GM21447 (cell line): ENCODE measurements at regions not wholly inside any gene's neighbourhood (a gene's known extent, or its start where the extent isn't known, plus 50 kb on each side); places are given as distances from the start of the nearest gene placed in this dataset.
"Not testable (repeated sequence)": the region's sequence is repeated elsewhere in the genome, so short reads cannot be mapped to it uniquely, and the experiment has no call there.

Experiments
- ATAC-seq: cut with Tn5 transposase; IDR thresholded peaks from one replicate; pipeline ENCODE4 v1.9.1; 2021; ENCODE audit not compliant: unreplicated experiment

DNA sequence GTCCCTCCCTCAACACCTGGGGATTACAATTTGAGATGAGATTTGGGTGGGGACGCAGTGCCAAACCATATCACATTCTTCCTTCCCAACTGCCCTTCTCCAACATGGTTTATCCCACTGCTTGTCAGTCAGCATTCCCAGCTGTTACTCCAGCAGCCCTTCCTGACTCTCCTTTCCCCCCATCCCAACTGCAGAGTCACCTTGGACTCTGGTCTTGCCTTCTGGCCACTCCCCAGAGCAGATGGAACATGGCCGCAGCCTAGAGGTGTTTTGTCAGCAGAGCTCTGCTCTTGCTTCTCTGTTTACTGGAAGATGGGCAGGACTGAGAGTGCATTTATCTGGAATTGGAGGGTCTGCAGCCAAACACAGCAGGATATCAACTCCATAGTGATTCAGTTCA is 51.2 kb upstream of the MEX3C start:
- no peak for ATAC-seq

DNA sequence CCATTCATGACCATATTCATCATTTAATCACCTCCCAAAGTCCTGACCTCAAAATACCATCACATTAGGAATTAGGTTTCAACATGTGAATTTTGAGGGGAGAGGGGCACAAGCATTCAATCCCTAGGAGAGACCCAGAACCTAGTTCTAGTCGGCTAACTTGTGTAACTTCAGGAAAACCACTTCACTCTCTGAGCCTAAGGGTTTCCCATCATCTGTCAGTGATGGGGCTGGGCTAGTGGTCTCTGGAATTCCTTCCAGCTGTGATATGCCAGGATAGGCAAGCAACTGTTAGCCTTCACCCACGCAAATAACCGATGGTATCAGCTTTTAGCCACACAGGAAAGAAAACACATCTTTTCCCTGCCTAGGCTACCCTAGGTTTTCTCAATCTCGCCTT is 52.5 kb upstream of the MEX3C start:
- no peak for ATAC-seq

DNA sequence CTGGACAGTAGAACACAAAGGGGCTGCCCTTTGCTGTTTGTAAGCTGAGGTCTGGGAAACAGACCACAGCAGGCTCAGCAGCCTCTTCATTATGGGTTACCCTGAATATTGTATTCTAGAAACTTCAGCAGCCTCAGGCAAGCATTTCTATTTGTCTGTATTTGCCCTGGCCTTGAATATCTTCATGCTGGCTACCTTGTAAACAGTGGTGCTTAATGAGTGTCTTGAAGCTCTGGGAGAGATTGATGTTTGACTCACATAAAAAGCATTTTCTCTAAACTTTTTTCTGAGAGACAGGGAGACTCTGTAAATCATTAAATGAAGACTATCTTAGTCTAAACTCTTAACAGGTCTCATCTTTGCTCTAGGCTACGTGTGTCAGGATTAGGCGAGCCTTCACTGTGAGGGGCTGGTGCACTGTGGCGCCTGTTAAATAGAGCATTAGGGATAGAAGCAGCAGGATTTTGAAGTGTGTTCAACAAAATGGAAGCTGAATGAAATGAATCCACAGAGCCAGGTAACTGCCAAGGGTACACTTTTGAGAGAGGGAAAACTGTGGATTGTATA is 53.1 kb upstream of the MEX3C start:
- ATAC-seq = no peak

DNA sequence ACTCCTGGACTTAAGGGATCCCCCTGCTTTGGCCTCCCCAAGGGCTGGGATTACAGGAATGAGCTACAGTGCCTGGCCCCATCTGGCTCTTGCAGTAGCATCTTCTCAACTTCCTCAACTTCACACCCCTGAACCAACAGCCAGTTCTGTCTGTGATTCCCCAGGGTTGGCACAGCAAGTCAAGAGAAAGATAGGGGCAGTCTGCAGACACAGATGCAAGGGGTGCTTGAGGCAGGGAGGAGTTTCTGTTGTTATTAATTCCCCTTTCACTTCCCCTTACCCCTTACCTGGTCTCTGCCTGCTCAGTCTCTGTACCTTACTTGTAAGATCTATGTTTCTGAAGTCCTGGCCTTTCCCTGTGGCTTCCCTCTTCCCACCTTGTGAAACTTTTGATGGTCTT is 54.1 kb upstream of the MEX3C start:
- ATAC-seq = peak; percentile 100

DNA sequence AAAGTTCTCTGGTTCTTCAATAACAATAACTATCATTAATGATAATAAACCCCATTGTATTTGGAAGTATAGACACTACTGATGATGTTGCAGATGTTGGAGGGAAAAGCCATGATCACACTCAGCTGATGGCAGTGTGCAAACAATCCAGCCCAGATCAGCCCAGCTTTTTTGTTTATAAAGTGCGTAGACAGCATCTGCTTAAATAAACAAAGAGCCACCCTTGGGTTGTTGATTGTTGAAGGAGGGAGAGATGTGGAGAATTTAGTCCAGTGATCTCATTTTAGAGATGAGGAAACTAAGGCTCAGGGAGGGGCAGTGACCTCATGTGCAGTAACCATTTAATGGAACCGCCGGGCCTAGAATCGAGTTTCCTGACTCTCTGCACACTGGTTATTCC is 56.0 kb upstream of the MEX3C start:
- ATAC-seq = no peak

DNA sequence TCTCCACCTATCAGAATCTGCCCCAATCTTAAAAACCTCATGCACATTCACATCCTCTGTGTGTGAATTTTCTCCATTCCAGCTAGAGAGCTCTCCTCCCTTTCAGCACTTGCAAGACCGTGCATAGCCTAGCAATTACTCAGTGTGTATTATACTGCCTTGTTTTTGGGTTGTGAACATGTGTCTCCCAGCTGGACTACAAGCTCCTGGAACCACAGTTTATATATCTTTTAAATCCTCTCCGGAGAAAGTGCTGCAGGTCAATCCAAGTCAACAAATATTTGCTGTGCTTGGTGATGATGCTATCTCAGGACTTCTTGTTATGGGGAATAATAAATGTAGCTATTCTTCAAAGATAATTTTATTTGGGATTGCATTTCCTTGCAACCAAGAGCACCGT is 58.2 kb upstream of the MEX3C start:
- ATAC-seq = no peak

DNA sequence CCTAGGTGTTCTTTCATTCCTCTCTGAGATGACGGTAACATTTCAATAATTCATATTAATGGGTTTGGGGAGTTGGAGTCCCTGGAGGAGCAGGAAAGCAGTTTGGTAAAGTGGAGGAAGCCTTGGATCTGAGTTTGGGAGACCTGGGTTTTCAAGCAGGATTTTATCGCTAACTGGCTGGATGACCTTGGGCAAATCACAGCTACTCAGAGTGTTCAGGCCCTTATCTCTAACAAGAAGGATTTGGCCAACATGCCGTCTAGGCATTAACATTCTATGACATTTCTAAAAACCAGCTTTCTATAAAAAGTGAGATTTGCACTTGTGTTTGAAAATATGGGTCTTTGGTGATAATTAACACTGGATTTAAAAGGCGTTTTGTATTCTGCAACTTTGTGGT is 59.7 kb upstream of the MEX3C start:
- no peak for ATAC-seq

DNA sequence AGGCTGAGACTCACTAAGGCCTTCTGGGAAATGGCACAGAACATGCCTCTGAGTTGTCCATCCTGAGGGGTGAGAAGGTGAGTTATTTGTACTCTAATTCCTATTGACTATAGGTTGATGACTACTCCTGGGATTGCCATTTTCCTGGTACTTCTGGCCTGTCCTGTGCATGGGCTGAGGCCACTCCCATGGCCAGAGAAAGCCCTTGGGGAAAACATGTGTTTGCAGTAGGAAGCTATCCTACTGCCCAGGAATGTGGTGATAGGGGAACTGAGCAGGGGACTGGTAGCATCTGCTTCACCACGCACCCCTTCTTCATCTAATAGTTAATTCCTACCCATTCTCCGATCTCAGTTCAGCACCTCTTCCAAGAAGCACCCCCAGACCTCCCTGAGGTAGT is 62.6 kb upstream of the MEX3C start:
- no peak for ATAC-seq

DNA sequence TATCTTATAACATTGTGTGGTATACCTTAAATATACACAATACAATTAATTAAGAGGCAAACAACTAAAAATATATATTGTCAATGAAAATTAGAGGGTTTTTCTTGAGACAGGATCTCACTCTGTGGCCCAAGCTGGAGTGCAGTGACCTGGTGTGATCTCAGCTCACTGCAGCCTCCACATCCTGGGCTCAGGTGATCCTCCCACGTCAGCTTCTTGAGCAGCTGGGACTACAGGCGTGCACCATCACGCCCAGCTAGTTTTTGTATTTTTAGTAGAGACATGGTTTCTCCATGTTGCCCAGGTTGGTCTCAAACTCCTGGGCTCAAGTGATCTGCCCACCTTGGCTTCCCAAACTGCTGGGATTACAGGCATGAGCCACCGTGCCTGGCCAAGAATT is 68.6 kb upstream of the MEX3C start:
- ATAC-seq = not testable (repeated sequence)

DNA sequence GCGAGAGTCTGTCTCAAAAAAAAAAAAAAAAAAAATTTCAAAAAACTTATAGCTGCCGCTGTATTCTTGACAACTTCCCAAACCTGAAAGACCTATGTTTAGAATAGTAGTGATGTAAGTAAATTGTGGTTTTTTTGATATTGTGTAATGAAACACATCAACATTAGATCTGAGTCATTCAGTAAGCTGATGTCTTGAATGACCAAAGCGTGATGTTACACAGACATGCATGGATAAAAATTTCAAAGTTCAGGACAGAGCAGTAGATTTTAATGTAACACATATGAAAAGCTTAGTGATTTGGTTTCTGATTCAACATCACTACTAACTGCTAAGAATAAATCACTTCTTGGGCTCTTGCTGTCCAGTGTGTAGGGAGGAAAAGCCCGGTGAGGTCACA is 69.3 kb upstream of the MEX3C start:
- no peak for ATAC-seq

DNA sequence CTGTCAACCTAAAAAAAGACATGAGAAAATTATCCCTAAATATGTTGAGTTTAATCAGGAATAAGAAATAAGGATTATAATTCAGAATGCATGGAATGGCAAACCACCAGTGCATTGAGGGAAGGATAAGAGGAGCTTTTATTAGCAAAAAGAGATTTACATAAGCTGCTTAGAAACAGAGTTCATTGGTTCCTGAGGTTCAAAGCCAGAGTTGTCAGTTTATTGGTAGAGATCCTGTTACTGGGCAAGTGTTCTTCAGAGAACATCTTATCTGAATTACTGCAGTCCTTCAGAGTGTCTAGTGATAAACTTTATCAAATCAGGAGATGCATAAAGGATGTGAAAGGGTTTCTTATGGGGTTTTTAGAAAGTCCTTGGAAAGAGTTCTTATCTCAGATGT is 76.0 kb upstream of the MEX3C start:
- no peak for ATAC-seq

DNA sequence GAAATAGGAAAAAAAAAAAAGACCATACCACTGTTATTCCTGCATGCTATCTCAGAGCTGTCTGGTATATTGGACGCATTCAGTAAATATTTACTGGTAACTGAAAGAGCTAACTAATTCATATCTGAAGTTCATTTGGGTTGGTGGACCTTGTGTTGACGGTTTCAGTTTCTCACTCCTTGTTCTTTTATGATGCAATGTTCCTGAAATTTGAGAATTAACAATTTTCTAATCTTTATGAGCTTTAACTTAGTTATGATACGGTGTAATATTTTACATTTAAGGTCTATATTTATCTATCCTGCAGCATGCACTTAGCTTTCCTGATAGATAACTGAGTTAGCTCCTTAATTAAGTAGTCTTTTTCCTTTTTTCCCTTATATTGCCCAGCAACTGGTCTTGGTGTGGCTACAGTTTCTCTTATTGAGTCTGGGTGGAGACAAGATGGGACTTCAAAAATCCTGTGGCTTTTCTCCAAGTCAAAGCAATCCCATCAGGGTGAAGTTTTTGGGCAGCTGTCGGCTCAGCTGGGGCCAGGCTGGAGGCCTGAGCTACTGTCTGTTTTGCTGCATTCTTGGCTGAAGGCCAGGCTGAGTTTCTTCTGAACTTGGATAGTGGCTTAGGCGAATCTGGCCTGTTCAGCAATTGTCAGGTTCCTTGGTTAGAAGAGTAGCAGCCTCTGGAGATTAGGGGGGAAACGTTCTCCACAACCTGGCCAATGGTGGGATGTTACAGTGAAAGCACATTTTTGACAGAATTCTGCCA is 78.4 kb upstream of the MEX3C start:
- ATAC-seq = no peak

DNA sequence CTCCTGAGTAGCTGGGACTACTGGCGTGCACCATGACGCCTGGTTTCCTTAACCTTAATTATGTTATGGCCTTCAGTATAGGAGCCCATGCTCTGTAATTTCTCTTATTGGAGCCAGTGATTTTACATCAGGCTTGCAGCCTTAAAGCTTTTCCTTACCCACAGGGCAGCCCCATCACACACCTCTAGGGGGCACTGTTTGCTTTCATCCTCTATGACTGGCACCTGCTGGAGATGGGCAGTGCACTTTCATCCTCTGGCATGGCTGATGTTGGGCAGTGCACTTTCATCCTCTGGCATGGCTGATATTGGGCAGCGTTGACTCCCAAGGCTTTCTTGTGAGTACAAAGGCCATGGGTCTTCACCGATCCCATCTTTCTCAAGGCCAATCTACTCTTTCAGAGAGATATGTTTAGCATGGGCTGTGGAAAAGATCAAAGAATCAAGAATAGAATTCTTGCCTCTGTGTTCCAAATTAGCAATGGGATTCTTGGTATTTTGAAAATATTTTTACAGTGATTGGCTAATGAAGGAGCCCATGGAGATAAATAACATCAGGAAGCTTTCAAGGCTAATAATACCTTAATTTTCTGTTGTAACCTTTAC is 80.7 kb upstream of the MEX3C start:
- no peak for ATAC-seq

DNA sequence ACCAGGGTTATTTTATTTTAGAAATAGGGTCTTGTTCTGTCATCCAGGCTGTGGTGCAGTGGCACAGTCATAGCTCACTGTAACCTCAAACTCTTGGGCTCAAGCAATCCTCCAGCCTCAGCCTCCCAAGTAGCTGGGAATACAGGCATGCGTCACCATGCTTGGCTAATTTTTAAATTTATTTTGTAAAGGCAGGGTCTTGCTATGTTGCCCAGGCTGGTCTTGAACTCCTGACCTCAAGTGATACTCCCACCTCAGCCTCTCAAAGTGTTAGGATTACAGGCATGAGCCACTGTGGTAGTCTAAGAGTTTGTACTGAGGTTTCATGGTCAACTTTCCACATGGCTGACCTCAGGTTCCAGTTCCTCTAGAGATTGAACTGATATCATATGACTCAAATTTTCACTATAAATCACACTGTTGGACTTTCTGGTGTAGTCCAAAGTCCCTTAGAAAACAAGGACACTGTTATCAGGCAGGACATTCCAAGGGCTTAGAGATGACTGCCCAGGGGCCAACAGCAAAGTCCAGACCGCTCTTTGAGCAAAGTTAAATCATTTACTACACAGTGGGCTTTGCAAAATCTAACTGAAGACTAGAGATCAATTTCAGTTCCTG is 82.0 kb upstream of the MEX3C start:
- ATAC-seq = peak; percentile 86

DNA sequence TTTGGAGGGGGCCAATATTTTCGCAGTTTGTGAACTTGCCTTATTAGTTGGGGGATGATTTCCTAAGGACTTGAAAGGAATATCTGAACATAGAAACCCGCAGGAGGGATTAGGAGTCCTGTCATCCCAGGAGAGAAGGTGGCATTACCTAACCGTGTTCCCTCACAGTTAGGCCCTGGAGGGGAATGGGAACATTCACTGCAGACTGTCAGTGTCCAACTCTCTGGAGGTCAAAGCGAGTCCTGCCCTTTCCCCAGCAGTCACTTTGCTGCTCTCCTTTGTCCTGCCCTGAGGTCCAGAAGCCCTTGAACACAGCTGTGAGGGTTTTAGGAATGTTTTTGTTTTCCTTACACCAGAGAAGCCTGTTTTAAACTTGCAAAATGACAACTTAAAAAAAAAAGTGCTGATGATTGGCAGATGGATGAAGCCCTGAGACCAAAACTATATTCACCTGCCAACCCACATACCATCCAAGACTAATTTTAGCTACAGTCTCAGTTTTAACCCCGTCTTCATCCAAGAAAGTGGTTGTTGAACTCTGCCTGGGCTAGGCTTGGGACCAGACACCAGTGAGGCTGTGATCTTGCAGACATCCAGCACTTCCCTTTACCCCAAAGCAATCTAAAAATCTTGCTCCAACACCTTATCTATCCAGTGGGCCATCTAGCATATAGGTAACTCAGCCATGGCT is 90.5 kb upstream of the MEX3C start:
- no peak for ATAC-seq

DNA sequence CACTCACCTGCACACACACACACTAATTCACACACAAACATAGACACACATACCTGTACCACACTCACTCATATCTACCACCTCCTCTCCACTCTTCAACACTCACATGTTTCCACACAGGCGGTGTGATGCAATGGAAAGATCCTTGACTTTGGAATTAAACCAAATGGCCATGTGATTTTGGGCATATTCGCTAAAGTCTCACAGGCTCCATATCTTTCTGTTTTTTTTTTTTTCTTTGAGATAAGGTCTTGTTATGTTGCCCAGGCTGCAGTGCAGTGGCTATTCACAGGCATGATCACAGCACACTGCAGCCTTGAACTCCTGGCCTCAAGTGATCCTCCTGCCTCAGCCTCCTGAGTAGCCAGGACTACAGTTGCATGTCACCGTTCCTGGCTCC is 91.1 kb upstream of the MEX3C start:
- no peak for ATAC-seq

DNA sequence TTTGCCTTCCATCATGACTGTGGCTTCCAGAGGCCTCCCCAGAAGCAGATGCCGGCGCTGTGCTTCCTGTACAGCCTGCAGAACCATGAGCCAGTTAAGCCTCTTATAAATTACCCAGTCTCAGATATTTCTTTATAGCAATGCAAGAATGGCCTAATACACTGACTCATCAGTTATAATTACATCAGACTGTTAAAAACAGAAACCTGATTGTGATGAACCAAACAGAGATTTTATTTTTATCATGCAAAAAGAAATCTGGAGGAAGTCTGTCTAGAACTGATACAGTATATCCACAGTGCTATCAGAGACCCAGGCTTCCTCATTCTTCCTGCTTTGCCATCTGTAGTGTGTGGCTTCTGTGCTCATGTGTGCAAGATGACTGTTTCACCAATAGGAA is 93.4 kb upstream of the MEX3C start:
- ATAC-seq = no peak

DNA sequence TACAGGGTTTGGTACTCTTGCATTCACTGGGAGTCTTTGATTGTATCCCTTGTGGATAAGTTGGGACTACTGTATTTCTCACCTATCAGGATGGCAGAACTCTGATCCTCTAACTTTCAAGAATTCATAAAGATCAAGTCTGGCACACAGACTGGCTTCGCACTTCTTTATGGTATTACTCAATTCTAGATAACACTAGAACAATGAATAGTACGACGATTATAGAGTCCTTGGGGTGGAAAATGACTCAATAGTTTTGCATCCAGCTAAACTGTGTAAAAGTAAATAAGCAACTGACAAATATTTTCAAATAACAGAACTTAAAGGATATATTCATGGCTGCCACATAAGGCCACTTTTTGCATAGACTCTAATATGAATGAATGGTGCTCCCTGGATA is 103.4 kb upstream of the MEX3C start:
- no peak for ATAC-seq

DNA sequence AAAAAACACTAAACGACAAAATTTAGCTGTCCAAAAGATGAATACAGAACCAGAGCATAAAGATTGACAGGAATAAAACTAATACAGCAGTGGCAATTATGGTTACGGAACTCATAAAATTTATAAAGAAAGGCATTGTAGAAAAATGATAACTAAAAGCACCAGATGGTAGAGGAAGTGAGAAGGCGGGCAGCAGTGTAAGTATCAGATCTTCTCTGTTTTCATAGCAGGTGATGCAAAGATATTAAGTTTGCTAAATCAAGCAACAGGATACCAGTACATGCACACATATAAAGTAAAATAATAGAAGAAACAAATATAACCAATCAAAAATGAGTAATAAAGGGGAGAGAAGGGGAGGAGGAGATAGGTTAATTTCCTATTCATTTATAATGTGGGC is 103.9 kb upstream of the MEX3C start:
- ATAC-seq = no peak

DNA sequence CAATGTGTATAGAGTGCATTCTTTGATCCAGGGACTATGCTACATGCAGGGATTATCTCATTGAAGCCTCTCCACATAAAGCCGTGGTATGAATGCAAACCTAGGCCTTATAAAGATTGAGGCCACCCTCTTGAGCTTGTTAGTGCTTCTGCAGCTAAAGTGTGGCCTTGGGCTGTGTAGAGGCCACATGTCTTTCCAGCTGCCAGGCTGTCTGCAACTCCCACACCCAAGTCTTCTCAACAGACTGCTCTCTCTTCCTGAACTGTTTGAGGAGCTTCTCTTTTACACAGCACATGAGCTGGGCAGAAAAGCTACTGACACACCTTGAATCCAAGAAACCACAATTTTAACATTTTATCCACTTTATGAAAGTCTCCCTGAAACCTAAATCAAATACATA is 119.2 kb upstream of the MEX3C start:
- ATAC-seq = no peak

DNA sequence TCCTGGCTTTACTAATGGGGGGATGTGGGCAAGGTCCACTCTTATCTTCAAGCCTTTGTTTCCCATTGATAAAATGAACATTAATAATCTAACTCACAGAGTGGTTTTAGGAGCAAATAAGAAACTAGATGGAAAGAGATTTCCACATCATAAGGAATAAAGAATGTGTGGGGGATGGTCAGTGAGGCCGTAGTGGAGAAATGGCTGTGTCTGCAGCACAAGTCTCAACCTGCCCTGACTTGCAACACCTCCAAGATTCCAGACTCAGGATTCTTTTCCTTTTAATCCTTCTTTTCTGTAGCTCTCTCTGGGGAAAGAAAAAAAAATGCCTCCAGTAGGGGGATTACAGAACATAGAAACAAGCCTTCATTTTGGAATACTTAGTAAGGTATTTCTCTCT is 124.2 kb upstream of the MEX3C start:
- no peak for ATAC-seq

DNA sequence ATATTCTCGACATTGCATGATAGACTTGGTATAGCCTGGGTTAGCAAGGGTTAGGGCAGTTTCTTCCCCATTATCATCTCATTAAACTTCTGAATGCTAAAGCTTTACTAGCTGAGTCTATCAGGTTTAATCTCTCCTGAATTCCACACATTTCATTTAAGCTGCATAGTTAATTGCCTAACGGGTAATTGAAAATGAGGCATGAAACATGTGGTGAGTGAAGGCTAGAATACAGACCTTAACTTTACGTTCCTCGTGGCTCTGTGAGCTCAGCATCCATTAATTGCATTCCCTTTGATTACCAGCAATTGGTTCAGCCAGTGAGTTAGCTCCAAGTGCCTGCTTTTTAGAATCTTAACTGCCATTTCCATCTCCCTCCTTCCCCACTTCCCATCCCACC is 126.5 kb upstream of the MEX3C start:
- ATAC-seq = no peak
